ENCODE measurements at regions not wholly inside any gene's neighbourhood (a gene's known extent, or its start where the extent isn't known, plus 50 kb on each side); places are given as distances from the start of the nearest gene placed in this dataset.

- TF ChIP-seq CTCF (IDR thresholded peaks at IDR 0.05) (no peak), POLR2A (IDR thresholded peaks at IDR 0.05) (no peak)
Measured at GRCh38 chr11:15490535-15490934, 375.8 kb downstream of the INSC start.

Data from right lobe of liver (tissue), 4 donors.